Activated B cell treated with CpG ODN at 0.5 μM for 24 hours (primary cell): ENCODE measurements at regions not wholly inside any gene's neighbourhood (a gene's known extent, or its start where the extent isn't known, plus 50 kb on each side); places are given as distances from the start of the nearest gene placed in this dataset.

Experiments
- ATAC-seq: fragments of 200-7000 bp; cut with Tn5 transposase; one replicate; pipeline ENCODE4 v1.10.0; 2021; ENCODE audit warnings: low read depth, mild to moderate bottlenecking, moderate library complexity
- CTCF ChIA-PET: fragments of 350-600 bp; sonication (Branson Sonifier 250); formaldehyde crosslinking; loops from one replicate; lab custom pipeline; 2021; ENCODE audit warnings: antibody characterized with exemption; lab: Charles Lee
- POLR2A ChIA-PET: fragments of 350-600 bp; sonication (Branson Sonifier 250); formaldehyde crosslinking; loops from one replicate; lab custom pipeline; 2021; ENCODE audit warnings: antibody characterized with exemption; lab: Charles Lee
- DNase-seq: peaks from one replicate; pipeline ENCODE4 v3.0.0; 2022
- H3K27ac Mint-ChIP-seq: one replicate; pipeline ENCODE4 v1.8.0; 2020; ENCODE audit warnings: mixed read lengths
- H3K27me3 Mint-ChIP-seq: one replicate; pipeline ENCODE4 v1.8.0; 2021; ENCODE audit warnings: mixed read lengths
- H3K36me3 Mint-ChIP-seq: one replicate; pipeline ENCODE4 v1.8.0; 2021; ENCODE audit warnings: low read depth, mixed read lengths
- H3K4me1 Mint-ChIP-seq: one replicate; pipeline ENCODE4 v1.8.0; 2021; ENCODE audit warnings: mixed read lengths
- H3K4me3 Mint-ChIP-seq: one replicate; pipeline ENCODE4 v1.8.0; 2020; ENCODE audit warnings: mild to moderate bottlenecking, mixed read lengths
- H3K9me3 Mint-ChIP-seq: one replicate; pipeline ENCODE4 v1.8.0; 2020; ENCODE audit warnings: mixed read lengths
- intact Hi-C: fragments of 100-400 bp; cut with micrococcal nuclease; formaldehyde crosslinking; loops from one replicate; pipeline ENCODE4 v1.15.1; 2024
- TF ChIP-seq, protein P1 (sequence below): fragments of 200-600 bp; IDR thresholded peaks from one replicate; pipeline ENCODE4 v1.8.0; 2022; ENCODE audit warnings: antibody characterized with exemption, mild to moderate bottlenecking

DNA sequence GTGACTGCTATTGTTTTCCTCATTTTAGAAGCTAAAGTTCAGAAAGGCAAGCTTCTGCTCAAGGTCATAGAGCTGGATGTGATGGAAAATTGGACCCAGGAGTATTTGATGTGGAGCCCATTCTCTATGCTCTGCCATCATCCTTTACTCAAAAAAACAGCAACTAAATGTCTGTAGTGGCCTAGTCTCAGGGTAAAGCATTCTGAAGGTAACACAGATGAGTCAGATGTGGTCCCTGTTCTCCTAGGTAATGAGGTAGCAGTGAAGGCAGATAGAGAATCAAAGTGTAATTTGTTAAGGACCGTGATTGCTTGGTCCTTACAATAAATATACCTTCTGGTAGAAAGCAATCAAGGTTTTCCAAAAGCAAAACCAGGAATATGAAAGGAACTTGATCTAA is 84.4 kb upstream of the SPON1 start:
- Mint-ChIP-seq H3K27ac (no peak overlapping the region), H3K4me3 (no peak overlapping the region), H3K27me3 (peaks cover 4% of the 10 kb centered on the region), H3K4me1 (peaks cover 14% of the 10 kb centered on the region), H3K36me3 (no peaks in the 10 kb centered on the region), H3K9me3 (no peaks in the 10 kb centered on the region)
- TF ChIP-seq, protein P1, sequence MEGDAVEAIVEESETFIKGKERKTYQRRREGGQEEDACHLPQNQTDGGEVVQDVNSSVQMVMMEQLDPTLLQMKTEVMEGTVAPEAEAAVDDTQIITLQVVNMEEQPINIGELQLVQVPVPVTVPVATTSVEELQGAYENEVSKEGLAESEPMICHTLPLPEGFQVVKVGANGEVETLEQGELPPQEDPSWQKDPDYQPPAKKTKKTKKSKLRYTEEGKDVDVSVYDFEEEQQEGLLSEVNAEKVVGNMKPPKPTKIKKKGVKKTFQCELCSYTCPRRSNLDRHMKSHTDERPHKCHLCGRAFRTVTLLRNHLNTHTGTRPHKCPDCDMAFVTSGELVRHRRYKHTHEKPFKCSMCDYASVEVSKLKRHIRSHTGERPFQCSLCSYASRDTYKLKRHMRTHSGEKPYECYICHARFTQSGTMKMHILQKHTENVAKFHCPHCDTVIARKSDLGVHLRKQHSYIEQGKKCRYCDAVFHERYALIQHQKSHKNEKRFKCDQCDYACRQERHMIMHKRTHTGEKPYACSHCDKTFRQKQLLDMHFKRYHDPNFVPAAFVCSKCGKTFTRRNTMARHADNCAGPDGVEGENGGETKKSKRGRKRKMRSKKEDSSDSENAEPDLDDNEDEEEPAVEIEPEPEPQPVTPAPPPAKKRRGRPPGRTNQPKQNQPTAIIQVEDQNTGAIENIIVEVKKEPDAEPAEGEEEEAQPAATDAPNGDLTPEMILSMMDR = no peak
- intact Hi-C loops = no loop called here
- DNase-seq (no peak), ATAC-seq (no peak)
- POLR2A ChIA-PET = no interaction called here
- CTCF ChIA-PET = no interaction called here

DNA sequence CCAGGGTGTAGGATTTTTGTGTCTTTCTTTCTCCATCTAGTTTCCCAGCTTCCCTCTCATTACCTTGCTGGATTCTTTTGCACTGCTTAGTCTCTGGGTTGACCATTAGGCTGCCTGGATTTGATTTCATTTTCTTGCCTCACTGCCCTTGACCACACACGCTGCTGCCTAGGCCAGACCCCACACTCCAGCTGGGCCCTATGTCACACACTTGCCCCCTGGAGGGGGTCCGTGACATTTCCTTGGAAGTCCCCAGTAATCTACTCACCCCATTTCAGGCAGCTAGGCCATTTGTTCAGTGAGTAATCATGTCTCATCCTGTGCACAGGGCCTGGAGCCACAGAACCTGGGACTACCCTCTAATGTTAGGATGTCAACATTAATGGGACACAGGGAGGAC is 81.9 kb upstream of the SPON1 start:
- Mint-ChIP-seq H3K4me3 (no peak overlapping the region), H3K36me3 (no peaks in the 10 kb centered on the region), H3K4me1 (peaks cover 14% of the 10 kb centered on the region), H3K27me3 (no peaks in the 10 kb centered on the region), H3K9me3 (no peaks in the 10 kb centered on the region), H3K27ac (no peak overlapping the region)
- DNase-seq (no peak), ATAC-seq (no peak)
- intact Hi-C loops = no loop called here
- TF ChIP-seq, protein P1 = no peak
- CTCF ChIA-PET = no interaction called here
- POLR2A ChIA-PET = no interaction called here

DNA sequence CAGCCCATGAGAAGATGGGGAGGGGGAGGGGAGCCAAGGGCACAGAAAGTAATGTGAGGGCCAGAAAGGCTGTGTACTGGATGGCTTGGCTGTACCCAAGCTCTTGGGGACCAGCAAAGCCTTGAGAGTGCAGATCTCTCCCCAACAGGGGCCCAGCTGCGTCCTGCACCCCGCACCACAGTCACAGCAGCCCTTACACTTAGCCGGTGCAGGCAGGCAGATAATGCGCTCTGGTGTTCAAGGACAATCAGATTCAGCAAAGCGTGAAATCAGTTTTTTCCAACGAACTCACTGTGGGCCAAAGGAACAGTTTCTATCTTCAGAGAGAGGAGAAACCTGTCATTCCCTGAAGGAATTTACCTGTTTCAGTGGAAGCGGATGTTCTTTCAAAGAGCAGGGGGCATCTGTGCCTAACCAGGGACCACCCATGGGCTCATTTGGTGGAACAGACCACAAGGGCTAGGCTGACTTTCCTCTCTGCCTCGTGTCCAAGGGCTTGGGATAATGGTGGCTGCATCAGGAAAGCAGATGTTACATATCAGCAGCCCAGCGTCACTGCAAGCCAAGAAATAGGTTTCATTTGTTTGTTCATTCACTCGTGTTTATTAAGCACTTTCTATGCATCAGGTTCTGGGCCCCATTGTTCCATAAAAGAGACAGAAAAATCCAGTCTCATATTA is 81.2 kb upstream of the SPON1 start:
- POLR2A ChIA-PET = no interaction called here

DNA sequence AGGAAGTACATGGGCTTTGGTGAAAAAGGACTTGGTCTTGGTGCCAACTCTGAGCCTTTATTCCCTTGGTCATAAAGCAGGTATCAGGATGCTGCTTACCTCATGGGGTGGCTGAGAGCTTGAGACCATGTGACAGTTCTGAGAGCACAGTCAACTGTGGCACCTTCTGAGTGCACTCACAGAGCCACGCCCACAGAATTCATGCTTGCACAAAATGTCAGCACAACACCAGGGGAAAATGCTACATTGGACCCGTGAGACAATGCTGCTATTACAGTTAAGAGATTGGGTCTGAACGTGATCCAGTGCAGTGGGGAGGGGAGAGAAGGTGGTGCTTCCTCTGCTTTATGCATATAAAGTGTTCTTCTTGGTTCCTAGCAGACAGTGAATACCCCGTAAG is 79.5 kb upstream of the SPON1 start:
- intact Hi-C loops = no loop called here
- Mint-ChIP-seq H3K27ac (no peak overlapping the region), H3K36me3 (no peaks in the 10 kb centered on the region), H3K9me3 (peaks cover 4% of the 10 kb centered on the region), H3K27me3 (no peaks in the 10 kb centered on the region), H3K4me1 (peaks cover 14% of the 10 kb centered on the region), H3K4me3 (no peak overlapping the region)
- DNase-seq (no peak), ATAC-seq (no peak)
- POLR2A ChIA-PET = no interaction called here
- TF ChIP-seq, protein P1 = no peak
- CTCF ChIA-PET = no interaction called here

More for the DNA sequence above, 81.2 kb upstream of the SPON1 start:
- intact Hi-C loops = no loop called here
- H3K9me3 Mint-ChIP-seq = no peaks in the 10 kb centered on the region
- CTCF ChIA-PET = no interaction called here
- H3K27me3 Mint-ChIP-seq = no peaks in the 10 kb centered on the region
- no peak overlapping the region for H3K4me3 Mint-ChIP-seq
- TF ChIP-seq, protein P1 = no peak
- H3K36me3 Mint-ChIP-seq = no peaks in the 10 kb centered on the region
- no peak for DNase-seq
- H3K27ac Mint-ChIP-seq = no peak overlapping the region
- peaks cover 14% of the 10 kb centered on the region for H3K4me1 Mint-ChIP-seq
- ATAC-seq = no peak

DNA sequence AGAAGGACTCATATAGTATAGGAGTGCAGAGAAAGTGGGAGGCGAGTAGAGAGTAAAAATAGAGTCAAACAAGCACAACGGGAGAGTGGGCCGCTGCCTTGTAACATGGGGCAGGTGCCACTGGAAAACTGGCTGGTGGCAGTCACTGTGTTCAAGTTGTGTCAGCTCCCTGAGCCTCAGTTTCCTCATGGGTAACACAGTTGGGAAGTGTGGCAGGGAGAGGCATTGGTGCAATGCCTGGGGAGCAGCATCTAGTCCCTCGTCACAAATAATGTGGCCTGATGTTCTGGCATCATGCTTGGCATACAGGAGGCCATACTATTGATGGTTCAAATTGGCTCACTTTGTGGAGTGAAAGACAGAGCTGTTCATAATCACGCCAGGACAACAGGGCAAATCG is 78.9 kb upstream of the SPON1 start:
- peaks cover 14% of the 10 kb centered on the region for H3K4me1 Mint-ChIP-seq
- H3K9me3 Mint-ChIP-seq = peaks cover 4% of the 10 kb centered on the region
- POLR2A ChIA-PET = no interaction called here
- intact Hi-C loops = no loop called here
- no peak for ATAC-seq
- H3K4me3 Mint-ChIP-seq = no peak overlapping the region
- no peak for DNase-seq
- TF ChIP-seq, protein P1 = no peak
- no peak overlapping the region for H3K27ac Mint-ChIP-seq
- CTCF ChIA-PET = no interaction called here
- no peaks in the 10 kb centered on the region for H3K27me3 Mint-ChIP-seq
- H3K36me3 Mint-ChIP-seq = no peaks in the 10 kb centered on the region
